CD4-positive, alpha-beta T cell treated with Interleukin-1 beta for 1 hour (primary cell): ENCODE measurements at regions not wholly inside any gene's neighbourhood (a gene's known extent, or its start where the extent isn't known, plus 50 kb on each side); places are given as distances from the start of the nearest gene placed in this dataset.
"Not testable (repeated sequence)": the region's sequence is repeated elsewhere in the genome, so short reads cannot be mapped to it uniquely, and the experiment has no call there.

Experiments
- DNase-seq, 2 donors: peaks; one replicate each; pipeline ENCODE4 v3.0.0-alpha.2; 2020 to 2022

DNA sequence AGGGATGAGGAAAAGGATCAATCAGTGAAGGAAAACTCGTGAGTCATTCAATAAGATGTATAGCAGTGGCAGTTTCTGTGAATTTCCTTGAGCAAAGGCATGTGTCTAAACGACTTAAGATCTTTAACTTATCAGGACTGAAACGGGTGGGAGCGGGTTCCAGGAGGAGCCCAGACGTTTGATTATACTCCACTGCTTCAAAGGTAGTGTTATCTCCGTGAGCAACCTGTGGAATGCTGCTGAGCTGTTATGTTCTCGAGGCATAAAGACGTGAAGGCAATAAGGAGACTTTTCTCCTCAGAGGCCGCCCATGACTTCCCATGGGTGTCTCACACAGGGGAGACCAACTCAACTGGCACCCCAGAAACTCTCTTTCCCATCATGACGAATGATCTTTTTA, 72.7 kb upstream of the DLGAP1 start:
- not testable (repeated sequence) for DNase-seq

GRCh38 chr18:4524096-4524495, 69.0 kb upstream of the DLGAP1 start:
- no peak for DNase-seq

DNA sequence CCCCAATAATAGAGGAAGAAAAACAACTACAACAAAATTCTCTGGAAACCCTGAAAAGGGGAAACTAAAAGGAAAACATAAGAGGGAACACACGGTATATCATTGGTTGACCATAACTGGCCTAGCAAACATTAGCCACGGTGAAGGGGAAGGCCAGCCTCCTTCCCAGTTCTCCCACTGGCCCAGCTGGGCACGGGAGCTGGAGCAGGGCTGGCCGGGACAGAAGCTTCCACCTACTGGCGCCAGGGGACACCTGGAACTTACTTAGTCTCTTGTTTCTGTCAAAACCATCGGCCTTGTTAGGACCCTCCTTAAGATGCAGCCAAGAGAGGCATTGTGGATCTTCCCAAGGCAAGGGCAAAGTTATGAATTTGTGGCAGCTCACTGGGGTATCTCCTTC, 56.1 kb upstream of the DLGAP1 start:
- DNase-seq: no peak

- DNase-seq: no peak
Observed at GRCh38 chr18:4510711-4511110, 55.6 kb upstream of the DLGAP1 start.

DNA sequence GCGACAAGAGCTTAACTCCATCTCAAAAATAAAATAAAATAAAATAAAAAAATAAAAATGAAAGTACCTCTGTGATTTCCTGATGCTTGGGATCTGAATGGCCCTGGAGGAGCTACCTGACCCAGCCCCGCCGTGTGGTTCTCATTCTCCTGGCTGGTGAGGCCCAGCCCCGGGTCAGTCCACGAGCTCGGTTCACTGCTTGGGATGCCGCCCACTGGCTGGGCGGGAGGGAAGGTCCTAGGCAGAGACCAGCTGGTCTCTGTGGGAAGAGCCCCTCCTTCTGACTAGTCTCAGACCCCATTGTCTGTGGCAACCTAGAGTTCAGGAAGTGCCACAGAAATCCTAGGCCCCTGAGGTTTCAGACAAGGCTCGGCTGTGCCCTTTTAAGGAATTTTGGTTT, 55.1 kb upstream of the DLGAP1 start:
- DNase-seq: no peak
